ENCODE measurements at regions not wholly inside any gene's neighbourhood (a gene's known extent, or its start where the extent isn't known, plus 50 kb on each side); places are given as distances from the start of the nearest gene placed in this dataset.
"Not testable (repeated sequence)": the region's sequence is repeated elsewhere in the genome, so short reads cannot be mapped to it uniquely, and the experiment has no call there.

- Histone ChIP-seq H3K27me3 (ENCODE audit: insufficient read depth, poor library complexity, severe bottlenecking) (no peaks in the 10 kb centered on the region), H3K27ac (ENCODE audit: poor library complexity, severe bottlenecking) (no peak overlapping the region), H3K36me3 (ENCODE audit: low read depth) (no peaks in the 10 kb centered on the region), H3K4me3 (ENCODE audit: severe bottlenecking) (no peak overlapping the region), H3K9me3 (ENCODE audit: severe bottlenecking) (peaks cover 2% of the 10 kb centered on the region), H3K4me1 (ENCODE audit: insufficient read depth, poor library complexity, severe bottlenecking) (no peaks in the 10 kb centered on the region)
- ATAC-seq (ENCODE audit: low read depth) (no peak), DNase-seq (ENCODE audit: low spot score) (no peak)
- no peak for TF ChIP-seq CTCF (IDR thresholded peaks at IDR 0.05; ENCODE audit: poor library complexity, severe bottlenecking)
Observed at GRCh38 chr5:27855491-27855890, 817.1 kb upstream of the CDH9 start.

- Histone ChIP-seq H3K4me1 (ENCODE audit: insufficient read depth, poor library complexity, severe bottlenecking) (no peaks in the 10 kb centered on the region), H3K4me3 (ENCODE audit: severe bottlenecking) (no peak overlapping the region), H3K36me3 (ENCODE audit: low read depth) (no peaks in the 10 kb centered on the region), H3K27ac (ENCODE audit: poor library complexity, severe bottlenecking) (no peak overlapping the region), H3K27me3 (ENCODE audit: insufficient read depth, poor library complexity, severe bottlenecking) (no peaks in the 10 kb centered on the region), H3K9me3 (ENCODE audit: severe bottlenecking) (peaks cover 2% of the 10 kb centered on the region)
- ATAC-seq (ENCODE audit: low read depth) = peak; percentile 42; the same call in 1 of the 3 replicates
- no peak for DNase-seq (ENCODE audit: low spot score)
- TF ChIP-seq CTCF (IDR thresholded peaks at IDR 0.05; ENCODE audit: poor library complexity, severe bottlenecking) = no peak
Observed at GRCh38 chr5:27854243-27854852, 816.0 kb upstream of the CDH9 start.

- no peaks in the 10 kb centered on the region for H3K4me1 ChIP-seq (ENCODE audit: insufficient read depth, poor library complexity, severe bottlenecking)
- H3K27me3 ChIP-seq (ENCODE audit: insufficient read depth, poor library complexity, severe bottlenecking) = no peaks in the 10 kb centered on the region
- TF ChIP-seq CTCF (IDR thresholded peaks at IDR 0.05; ENCODE audit: poor library complexity, severe bottlenecking) = no peak
- no peak overlapping the region for H3K27ac ChIP-seq (ENCODE audit: poor library complexity, severe bottlenecking)
- no peaks in the 10 kb centered on the region for H3K9me3 ChIP-seq (ENCODE audit: severe bottlenecking)
- H3K4me3 ChIP-seq (ENCODE audit: severe bottlenecking) = no peak overlapping the region
- H3K36me3 ChIP-seq (ENCODE audit: low read depth) = no peaks in the 10 kb centered on the region
- DNase-seq (ENCODE audit: low spot score) (no peak), ATAC-seq (ENCODE audit: low read depth) (no peak)
Observed at GRCh38 chr5:27845248-27845647, 806.9 kb upstream of the CDH9 start.

GRCh38 chr5:27836704-27837103 lies 798.3 kb upstream of the CDH9 start:
- ATAC-seq (ENCODE audit: low read depth); DNase-seq (ENCODE audit: low spot score); H3K27me3 ChIP-seq (ENCODE audit: insufficient read depth, poor library complexity, severe bottlenecking); H3K4me3 ChIP-seq (ENCODE audit: severe bottlenecking); H3K4me1 ChIP-seq (ENCODE audit: insufficient read depth, poor library complexity, severe bottlenecking); H3K9me3 ChIP-seq (ENCODE audit: severe bottlenecking); H3K27ac ChIP-seq (ENCODE audit: poor library complexity, severe bottlenecking); H3K36me3 ChIP-seq (ENCODE audit: low read depth): not testable (repeated sequence)

GRCh38 chr5:27832886-27833285 lies 794.5 kb upstream of the CDH9 start:
- no peak overlapping the region for H3K27ac ChIP-seq (ENCODE audit: poor library complexity, severe bottlenecking)
- H3K4me1 ChIP-seq (ENCODE audit: insufficient read depth, poor library complexity, severe bottlenecking) = no peaks in the 10 kb centered on the region
- TF ChIP-seq CTCF (IDR thresholded peaks at IDR 0.05; ENCODE audit: poor library complexity, severe bottlenecking) = no peak
- H3K4me3 ChIP-seq (ENCODE audit: severe bottlenecking) = no peak overlapping the region
- ATAC-seq (ENCODE audit: low read depth) = no peak
- no peaks in the 10 kb centered on the region for H3K27me3 ChIP-seq (ENCODE audit: insufficient read depth, poor library complexity, severe bottlenecking)
- no peaks in the 10 kb centered on the region for H3K36me3 ChIP-seq (ENCODE audit: low read depth)
- H3K9me3 ChIP-seq (ENCODE audit: severe bottlenecking) = no peaks in the 10 kb centered on the region
- no peak for DNase-seq (ENCODE audit: low spot score)
